Activated naive CD4-positive, alpha-beta T cell treated with anti-CD3 and anti-CD28 coated beads, Interleukin-2, amount 50 U/mL, for 16 hours (primary cell): ENCODE measurements at regions not wholly inside any gene's neighbourhood (a gene's known extent, or its start where the extent isn't known, plus 50 kb on each side); places are given as distances from the start of the nearest gene placed in this dataset.

Source experiments
- DNase-seq: peaks from one replicate; pipeline ENCODE4 v3.0.0-alpha.2; 2020

GRCh38 chr5:8870349-8870958, 675.4 kb downstream of the SEMA5A start:
- DNase-seq, result no peak

- no peak for DNase-seq
Observed at GRCh38 chr5:8870959-8871355, 674.9 kb downstream of the SEMA5A start.

GRCh38 chr5:8871446-8871845, 674.4 kb downstream of the SEMA5A start:
- no peak for DNase-seq

- DNase-seq, result no peak
Observed at GRCh38 chr5:8875722-8876121, 670.2 kb downstream of the SEMA5A start.

- no peak for DNase-seq
Observed at GRCh38 chr5:8879248-8879647, 666.6 kb downstream of the SEMA5A start.

GRCh38 chr5:8884029-8884428, 661.8 kb downstream of the SEMA5A start:
- DNase-seq, result no peak

GRCh38 chr5:8892926-8893325, 652.9 kb downstream of the SEMA5A start:
- no peak for DNase-seq

- no peak for DNase-seq
Observed at GRCh38 chr5:8894031-8894430, 651.8 kb downstream of the SEMA5A start.

- no peak for DNase-seq
Observed at GRCh38 chr5:8895062-8895461, 650.8 kb downstream of the SEMA5A start.

- no peak for DNase-seq
Observed at GRCh38 chr5:8895599-8895998, 650.3 kb downstream of the SEMA5A start.

- DNase-seq, result no peak
Observed at GRCh38 chr5:8897316-8897715, 648.6 kb downstream of the SEMA5A start.

GRCh38 chr5:8905021-8905420, 640.9 kb downstream of the SEMA5A start:
- DNase-seq, result no peak

GRCh38 chr5:8906303-8906967, 639.4 kb downstream of the SEMA5A start:
- no peak for DNase-seq

- no peak for DNase-seq
Observed at GRCh38 chr5:8907168-8907868, 638.6 kb downstream of the SEMA5A start.

GRCh38 chr5:8908055-8908683, 637.7 kb downstream of the SEMA5A start:
- DNase-seq, result no peak

- no peak for DNase-seq
Observed at GRCh38 chr5:8912106-8912505, 633.8 kb downstream of the SEMA5A start.

- DNase-seq, result no peak
Observed at GRCh38 chr5:8913522-8913921, 632.4 kb downstream of the SEMA5A start.

GRCh38 chr5:8919096-8919495, 626.8 kb downstream of the SEMA5A start:
- no peak for DNase-seq

GRCh38 chr5:8923526-8923925, 622.3 kb downstream of the SEMA5A start:
- no peak for DNase-seq

GRCh38 chr5:8924054-8924793, 621.7 kb downstream of the SEMA5A start:
- DNase-seq, result no peak

GRCh38 chr5:8930021-8930420, 615.9 kb downstream of the SEMA5A start:
- no peak for DNase-seq

- DNase-seq, result no peak
Observed at GRCh38 chr5:8934455-8934854, 611.4 kb downstream of the SEMA5A start.

- no peak for DNase-seq
Observed at GRCh38 chr5:8940934-8941333, 604.9 kb downstream of the SEMA5A start.
